Hepatic stellate cell (primary cell): ENCODE measurements at regions not wholly inside any gene's neighbourhood (a gene's known extent, or its start where the extent isn't known, plus 50 kb on each side); places are given as distances from the start of the nearest gene placed in this dataset.
"Not testable (repeated sequence)": the region's sequence is repeated elsewhere in the genome, so short reads cannot be mapped to it uniquely, and the experiment has no call there.

Experiments
- DNase-seq: peaks from one replicate; pipeline ENCODE4 v3.0.0; 2011; ENCODE audit warnings: low spot score

DNA sequence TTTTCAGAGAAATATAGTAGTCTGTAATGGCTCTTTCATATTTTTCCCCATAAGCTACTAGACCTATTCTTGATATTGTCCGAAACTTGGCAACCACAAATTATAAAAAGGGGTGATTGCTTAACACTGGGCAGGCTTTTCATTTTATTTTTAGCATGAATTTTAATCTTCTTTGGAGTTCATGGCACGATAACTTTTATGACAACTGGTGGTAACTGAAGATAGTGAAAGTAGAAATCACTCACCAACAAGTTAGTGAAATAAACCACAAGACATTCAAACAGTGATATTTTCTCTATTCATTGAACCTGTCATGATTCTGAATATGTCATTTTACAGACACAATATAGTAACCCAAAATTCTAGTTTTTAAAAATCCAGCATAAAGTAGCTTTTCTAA lies 213.9 kb downstream of the PRDM9 start:
- DNase-seq: no peak

DNA sequence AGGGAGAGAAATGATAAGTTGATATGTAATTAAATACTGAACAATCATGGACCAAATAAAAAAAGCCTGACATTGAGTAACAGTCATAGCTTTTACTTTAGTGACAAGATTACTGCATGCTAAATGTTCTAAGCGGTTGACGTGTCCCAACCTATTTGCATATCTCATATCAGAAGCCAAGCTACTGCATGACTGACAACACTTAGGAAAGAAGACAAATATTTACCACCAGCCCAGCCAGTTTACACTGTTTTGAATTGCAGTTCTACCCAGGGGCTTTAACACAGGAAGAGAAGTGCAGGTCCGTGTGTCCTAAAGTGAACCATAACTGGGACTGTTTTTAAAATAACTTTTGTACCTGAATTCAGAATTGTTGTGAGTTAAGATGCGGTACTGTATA lies 219.9 kb downstream of the PRDM9 start:
- no peak for DNase-seq

DNA sequence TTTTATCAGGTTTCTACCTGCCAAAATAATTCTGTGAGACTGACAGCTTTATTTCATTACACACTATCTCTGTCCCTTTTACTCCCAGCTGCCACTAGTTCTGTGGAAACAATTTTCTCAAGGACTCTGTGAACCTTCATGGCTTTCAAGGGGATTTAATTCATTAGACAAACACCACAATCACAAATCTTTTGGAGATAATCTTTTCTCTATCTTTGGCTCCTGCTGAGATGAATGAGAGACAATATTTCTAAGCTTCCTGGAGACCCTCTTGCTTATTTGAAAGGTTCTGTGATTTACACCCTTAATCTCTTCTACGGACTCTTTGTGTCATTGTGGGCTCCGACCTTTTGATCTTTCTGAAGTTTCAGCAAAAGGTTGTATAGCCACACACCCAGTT lies 222.6 kb downstream of the PRDM9 start:
- DNase-seq: no peak

DNA sequence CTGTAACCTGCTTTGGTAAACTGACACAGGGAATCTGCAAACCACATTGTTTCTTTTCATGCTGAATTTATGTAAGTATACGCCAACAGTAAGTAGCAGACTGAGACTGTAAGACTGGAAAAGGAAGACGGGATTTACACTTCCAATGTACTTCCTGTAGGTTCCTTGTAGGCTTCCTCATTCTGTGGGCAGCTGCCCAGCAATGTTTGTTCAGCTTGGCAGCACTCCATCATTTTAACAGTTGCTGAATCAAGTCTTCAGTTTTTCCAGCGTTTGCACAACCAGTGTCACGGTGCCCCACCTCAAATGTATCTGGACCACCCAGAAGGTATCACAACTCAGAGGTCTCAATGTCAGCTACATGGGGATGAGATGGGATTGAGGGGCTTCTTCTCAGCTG lies 232.6 kb downstream of the PRDM9 start:
- no peak for DNase-seq

DNA sequence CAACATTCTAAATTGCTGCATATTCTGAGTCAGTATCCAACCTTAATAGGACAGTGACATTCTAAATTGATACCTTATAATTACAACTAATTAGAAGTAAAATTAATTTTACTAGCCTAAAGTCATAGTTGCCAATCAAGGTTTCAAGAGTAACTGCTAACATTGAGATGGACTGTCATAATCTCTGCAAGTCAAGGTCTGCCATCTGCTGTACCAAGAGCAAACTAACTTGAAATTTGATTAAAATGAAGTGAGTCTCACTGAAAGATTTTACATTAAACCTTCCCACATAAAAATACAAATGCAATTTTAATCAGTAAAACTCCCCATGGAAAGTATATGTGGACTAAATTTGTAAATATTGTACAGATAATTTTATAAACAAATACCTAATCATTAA lies 235.3 kb downstream of the PRDM9 start:
- no peak for DNase-seq

DNA sequence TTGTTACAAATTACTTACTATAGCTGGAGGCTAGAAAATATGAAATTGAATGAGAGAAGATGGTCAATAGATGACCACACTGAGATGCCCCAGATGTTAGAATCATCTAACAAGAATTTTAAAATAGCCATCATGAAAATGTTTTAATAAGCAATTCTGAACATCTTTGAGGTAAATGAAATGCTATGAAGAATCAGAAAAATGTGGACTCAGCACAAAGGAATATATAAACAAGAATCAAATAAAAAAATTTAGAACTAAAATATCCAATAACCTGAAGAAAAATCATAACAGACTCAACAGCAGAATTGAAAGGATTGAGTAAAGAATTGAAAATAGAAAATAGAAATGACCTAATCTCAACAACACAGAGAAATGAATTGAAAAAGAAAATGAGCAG lies 248.5 kb downstream of the PRDM9 start:
- DNase-seq: no peak

DNA sequence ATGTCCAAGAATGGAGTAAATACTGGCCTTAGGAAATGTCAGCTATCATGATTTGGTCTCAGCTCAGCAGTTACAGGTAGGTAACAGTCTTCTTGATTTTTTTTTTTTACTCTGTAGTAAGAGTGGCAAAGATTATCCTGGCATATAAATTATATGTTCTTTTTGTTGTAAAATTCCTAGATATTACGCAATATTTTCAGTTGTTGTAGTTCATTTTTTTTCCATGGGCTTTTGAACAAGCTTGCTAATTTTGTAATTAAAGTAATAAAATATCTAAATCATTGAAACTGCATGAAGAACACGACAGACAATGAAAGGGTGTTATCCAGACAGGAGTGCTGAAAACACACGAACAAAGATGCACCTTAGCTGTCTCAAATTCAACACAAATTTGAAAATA lies 249.4 kb downstream of the PRDM9 start:
- no peak for DNase-seq

DNA sequence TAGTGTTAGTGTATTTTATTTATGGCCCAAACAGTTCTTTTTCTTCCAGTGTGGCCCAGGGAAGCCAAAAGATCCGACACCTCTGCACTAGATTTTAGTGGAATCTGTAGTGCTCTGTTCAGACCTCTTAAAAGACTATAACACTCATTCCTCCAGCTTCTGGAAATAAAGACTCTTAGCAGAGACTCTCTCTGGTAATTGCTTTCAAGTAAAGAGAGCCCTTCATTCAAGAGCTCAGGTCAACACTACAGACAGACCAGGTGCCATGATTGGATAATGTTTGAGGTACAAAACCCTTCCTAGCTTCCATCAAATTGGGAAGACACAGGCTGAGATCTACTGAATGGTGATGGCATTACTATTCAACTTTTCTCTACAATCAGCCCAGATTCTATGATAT lies 255.8 kb downstream of the PRDM9 start:
- no peak for DNase-seq

DNA sequence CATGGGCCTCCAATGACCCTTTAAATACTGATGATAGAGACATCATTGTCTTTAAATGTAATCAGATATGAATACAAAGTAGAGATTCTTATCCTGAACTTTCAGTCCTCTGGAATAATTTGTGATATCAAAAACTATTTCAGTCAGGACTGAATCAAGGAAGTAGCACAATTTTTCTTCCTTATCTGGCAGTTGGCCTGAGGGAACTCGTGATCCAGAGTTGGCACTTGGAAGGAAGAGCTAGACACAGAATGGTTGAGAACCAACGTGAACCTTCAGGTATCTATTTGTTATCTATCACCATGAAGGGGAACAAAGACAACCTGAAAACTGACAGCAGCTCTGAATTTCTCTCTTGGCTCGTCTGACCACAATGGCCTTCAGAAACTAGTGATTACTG lies 269.3 kb downstream of the PRDM9 start:
- DNase-seq: no peak

DNA sequence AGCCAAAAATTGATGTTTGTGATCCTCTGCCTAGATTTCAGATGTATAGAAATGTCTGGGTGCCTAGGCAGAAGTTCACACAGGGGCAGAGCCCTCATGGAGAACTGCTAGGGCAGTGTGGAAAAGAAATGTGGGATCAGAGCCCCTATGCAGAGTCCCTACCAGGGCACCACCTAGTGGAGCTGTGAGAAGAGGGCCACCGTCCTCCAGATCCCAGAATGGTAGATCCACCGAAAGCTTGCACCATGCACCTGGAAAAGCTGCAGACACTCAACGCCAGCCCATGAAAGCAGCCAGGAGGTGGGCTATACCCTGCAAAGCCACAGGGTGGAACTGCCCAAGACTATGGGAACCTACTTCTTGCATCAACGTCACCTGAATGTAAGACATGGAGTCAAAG lies 292.9 kb downstream of the PRDM9 start:
- DNase-seq: not testable (repeated sequence)

DNA sequence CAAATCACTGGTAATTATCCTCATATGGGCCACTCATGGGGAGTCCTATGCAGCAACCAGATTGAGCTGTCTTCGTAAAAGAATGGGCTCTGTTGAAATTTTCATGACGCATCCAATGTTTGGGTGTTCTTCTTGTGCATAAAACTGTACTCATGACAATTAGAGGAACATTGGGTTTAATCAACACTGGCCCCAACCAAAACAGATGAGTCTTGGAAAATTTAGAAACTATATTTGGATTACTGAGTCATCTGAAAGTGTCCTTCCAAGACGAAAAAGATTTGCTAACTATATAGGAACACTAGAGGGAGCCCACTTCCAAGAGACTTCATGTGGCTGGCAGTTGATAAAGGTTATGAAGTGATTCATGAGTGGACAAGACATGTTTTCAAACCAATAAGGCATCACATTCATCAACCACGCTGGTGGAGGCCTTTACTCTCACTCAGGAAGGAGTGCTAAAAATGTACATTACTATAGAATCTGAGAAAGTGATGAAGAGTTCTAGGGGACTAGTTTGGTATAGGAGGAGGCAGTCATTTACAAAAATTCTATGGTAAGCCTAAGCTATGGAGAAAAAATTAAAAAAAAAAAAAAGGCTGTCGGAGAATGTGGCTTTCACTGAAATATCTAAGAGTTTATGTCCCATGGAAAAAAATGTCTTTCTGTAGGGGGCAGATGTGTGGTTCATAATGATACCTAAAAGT lies 313.5 kb downstream of the PRDM9 start:
- DNase-seq: peak; percentile 2

DNA sequence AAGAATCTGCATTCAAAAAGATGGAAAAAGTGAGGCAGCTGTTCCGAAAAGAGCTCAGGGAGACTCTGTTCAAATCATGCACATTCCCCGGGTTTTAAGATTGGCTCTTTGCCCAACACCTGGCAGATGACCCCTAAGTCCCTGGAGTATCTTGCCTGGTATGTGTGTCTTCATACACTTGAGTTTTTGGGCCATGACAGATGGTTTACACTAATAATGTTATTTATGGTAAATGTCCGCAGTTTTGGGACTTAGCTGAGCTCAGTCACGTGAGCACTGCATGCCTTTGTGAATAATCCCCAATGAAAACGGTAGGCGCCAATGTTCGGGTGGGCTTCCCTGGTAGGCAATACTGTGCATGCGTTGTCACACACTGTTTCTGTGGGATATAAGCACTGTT lies 316.1 kb downstream of the PRDM9 start:
- DNase-seq: no peak

DNA sequence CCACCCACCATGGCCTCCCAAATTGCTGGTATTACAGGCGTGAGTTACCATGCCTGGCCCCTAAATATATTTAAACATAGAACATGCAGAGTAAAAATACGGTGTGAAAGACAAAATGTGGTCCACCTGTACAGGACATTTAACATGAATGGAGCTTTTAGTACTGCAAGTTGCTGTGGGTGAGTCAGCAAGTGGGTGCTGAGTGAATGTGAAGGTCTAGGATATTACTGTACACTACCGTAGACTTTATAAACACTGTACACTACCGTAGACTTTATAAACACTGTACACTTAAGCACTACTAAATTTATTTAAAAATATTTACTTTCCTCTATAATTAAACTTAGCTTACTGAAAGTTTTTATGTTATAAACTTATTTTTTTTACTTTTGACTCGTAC lies 317.8 kb downstream of the PRDM9 start:
- DNase-seq: no peak

DNA sequence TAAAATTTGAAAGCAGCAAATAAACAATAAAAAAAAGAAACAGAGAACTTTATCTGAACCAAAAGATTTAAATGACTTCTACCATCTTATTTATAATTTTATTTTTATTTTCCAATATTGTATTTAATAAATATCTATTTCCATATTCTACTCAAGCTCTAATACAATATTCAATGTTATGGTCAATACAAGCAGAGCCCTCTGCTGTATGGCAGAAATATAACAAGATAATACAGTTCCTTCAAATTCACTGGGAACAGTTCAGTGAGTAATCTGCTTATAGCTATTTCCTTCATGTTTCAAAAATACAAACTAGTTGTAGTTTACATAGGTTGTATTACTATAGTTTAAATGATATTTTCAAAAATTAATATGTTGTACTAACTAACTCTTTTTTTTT lies 332.7 kb downstream of the PRDM9 start:
- DNase-seq: no peak

DNA sequence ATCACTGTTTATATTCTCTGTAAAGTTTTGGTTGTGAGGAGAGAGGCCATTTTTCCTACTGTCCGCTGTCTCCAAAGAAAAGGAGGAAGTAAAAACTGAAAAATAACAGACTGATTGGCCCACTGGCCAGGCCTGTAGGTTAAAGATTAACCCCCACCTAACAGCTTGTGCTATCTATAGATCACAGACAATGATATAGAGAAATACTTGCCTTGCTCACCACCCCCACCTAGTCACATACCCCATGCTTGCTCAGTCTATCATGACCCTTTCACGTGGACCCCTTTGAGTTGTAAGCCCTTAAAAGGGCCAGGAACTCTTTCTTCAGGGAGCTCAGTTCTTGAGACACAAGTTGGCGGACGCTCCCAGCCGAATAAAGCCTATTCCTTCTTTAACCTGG lies 357.4 kb downstream of the PRDM9 start:
- no peak for DNase-seq

DNA sequence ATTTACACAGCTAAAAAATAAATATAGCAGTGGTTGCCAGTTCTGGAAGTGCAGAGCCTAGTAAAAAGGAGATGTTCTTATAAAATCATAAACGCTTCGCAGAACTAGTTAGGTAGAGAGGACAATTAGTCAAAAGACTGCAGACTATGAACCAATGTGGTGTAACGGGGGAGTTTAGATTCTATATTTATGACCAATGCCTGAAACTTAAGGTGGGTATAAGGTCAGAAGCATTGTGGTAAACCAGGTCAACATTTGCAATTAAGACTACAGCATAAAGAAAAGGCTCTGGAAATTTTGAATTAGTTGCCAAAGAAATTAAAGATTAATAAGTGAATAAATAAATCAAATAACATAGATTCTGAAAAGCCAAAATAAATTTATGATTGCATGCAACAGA lies 370.4 kb downstream of the PRDM9 start:
- DNase-seq: no peak

DNA sequence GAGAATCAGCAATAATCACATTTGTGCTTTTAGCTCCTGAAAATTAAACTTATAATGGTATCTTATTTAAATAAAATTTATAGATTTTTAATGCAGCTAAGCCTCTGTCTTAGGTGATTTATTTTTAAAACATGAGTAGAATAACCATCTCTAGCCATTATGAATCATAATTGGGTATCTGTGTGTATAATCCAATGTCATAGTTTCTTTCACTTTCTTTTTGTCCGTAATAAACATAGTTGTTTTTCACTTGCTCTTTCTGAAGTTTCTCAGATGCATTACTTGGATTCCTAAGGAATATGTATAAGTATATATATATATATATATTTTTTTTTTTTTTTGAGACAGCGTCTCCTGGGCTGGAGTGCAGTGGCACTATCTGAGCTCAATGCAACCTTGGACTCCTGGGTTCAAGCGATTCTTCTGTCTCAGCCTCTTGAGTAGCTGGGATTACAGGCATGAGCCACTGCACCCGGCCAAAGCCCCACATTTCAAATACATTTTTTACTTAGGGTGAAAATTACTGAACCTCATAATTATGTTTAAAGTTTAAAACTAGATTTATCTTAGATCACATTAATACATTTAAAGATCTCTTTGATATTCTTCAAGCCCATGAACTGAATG lies 377.1 kb downstream of the PRDM9 start:
- DNase-seq: no peak

DNA sequence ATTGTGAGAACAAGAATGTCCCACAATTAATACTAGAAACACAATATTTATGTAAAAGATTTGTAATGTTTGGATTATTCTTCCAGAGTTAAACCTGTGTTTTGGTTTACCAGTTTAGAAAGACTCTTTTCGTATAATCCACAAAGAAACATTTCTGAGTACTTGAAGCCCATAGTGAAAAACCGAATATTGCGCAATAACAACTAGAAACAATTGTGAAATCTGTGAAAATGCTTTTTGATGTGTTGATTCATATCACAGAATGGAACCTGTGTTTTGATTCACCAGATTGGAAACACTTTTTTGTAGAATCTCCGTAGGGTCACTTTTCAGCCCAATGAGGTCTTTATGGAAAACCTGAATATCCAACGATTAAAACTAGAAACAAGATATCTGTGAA lies 386.2 kb downstream of the PRDM9 start:
- DNase-seq: no peak

DNA sequence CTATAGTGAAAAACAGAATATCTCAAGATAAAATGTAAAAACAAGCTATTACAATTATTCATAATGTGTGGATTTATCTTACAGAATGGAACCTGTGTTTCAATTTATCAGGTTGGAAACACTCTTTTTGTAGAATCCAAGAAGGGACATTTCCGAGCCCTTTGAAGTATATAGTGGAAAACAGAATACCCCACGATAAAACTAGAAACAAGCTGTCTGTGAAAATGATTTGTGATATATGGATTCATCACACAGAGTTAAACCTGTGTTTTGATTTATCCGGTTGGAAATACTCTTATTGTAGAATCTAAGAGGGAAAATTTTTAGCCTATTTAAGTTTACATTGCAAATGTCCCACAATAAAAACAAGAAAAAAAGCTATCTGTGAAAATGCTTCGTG lies 388.2 kb downstream of the PRDM9 start:
- DNase-seq: no peak

DNA sequence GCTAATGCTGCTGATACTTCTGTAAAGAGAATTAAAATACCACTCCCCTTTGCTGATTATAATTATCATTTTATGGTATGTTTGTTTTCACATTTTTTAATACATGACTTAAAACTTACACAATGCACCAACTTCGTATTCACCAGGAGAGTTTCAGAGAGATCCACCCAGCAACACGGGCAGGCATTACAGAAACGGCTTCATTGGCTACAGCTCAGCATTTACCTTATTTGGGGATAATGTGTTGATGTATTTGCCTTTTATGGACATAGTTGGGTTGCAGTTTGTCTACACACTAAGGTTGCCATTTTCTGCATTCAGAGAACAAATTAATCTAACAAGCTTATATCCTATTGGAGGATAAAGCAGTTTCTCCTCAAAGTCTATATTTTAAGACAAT lies 423.6 kb downstream of the PRDM9 start:
- no peak for DNase-seq

DNA sequence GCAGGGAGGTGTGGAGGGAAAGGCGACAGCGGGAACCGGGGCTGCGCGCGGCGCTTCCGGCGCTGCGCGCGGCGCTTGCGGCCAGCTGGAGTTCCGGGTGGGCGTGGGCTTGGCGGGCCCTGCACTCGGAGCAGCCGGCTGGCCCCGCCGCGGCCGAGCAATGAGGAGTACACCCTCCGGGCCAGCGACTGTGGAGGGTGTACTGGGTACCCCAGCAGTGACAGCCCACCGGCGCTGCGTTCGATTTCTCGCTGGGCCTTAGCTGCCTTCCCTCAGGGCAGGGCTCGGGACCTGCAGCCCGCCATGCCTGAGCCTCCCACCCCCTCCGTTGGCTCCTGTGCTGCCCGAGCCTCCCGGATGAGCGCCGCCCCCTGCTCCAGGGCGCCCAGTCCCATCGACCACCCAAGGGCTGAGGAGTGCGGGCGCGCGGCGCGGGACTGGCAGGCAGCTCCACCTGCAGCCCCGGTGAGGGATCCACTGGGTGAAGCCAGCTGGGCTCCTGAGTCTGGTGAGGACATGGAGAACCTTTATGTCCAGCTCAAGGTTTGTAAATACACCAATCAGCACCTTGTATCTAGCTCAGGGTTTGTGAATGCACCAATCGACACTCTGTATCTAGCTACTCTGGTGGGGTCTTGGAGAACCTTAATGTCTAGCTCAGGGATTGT lies 444.0 kb downstream of the PRDM9 start:
- peak; percentile 8 for DNase-seq

DNA sequence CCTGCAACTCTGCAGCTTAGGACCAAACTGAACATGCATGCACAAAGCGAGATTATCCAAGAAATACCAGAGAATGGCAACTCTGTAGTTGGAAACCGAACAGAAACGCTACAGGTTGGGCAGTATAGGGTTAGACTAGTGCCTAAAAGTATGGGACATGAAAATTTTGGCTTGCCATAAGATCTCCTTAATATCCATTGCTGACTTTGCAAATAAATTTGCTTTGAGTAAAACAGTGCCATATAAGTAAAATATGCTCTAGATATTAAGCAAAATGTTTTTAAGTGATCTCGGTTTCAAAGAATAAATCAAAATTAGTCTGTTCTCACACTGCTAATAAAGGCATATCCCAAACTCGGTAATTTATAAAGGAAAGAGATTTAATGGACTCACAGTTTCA lies 456.0 kb downstream of the PRDM9 start:
- DNase-seq: no peak

DNA sequence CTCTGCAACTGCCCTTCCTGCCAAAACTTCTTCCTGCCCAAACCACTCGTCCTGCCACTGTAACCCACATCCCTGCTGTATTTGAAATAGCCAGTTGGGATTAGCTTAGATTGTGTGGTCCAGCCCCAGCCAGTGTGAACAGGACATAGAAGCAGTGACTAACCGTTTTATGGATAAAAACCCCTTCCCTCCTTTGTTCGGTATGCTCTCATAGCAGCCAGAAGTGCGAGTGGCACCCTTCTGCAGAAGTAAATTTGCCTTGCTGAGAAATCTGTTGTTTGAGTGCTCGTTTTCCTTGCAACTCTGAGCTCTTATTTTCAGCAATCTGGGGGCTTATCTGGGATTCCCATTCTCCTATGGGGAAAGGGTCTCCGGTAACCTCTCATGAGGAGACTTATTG lies 470.0 kb downstream of the PRDM9 start:
- no peak for DNase-seq

DNA sequence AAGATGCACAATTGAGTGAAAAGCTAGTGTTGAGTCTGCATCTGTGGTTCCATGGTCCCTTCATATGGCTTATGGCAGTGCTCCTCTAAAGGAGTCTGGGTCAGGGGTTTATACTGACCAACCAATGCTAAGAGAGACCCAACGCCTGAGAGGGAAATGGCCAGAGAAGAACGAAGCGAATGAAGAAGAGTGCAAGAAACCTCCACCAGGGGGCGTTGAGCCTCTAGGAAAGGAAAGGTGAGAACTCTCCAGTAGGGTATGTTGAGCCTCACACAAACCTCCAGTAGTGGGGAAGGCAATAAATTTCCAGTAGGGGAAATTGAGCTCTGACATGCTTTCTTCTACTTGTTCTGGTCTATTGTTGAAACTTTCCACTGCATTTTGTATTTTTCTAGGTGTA lies 470.6 kb downstream of the PRDM9 start:
- DNase-seq: no peak
